Transverse colon (tissue), 4 donors: ENCODE measurements at regions not wholly inside any gene's neighbourhood (a gene's known extent, or its start where the extent isn't known, plus 50 kb on each side); places are given as distances from the start of the nearest gene placed in this dataset.

ENCODE experiments used
- DNase-seq: peaks from one replicate; pipeline ENCODE4 v3.0.0-alpha.2; 2019
- H3K27ac ChIP-seq, 4 donors: fragments of 200-600 bp; sonication (generic); 2 replicates each; pipeline ENCODE4 v1.5.1; 2016 to 2018; ENCODE audit warnings: inconsistent platforms in 4 of 4
- H3K27me3 ChIP-seq: fragments of 200-600 bp; sonication (generic); 2 replicates; pipeline ENCODE4 v1.5.1; 2017; ENCODE audit warnings: inconsistent platforms
- H3K36me3 ChIP-seq, 4 donors: fragments of 200-600 bp; sonication (generic); 2 replicates each; pipeline ENCODE4 v1.5.1; 2017 to 2019; ENCODE audit warnings: inconsistent platforms in 4 of 4
- H3K4me1 ChIP-seq, 4 donors: fragments of 200-600 bp; sonication (generic); 2 replicates each; pipeline ENCODE4 v1.5.1; 2017 to 2020; ENCODE audit warnings: inconsistent platforms in 4 of 4
- H3K4me3 ChIP-seq, 4 donors: fragments of 200-600 bp; sonication (generic); 1 replicate in 1 of 4; 2 replicates in 3 of 4; pipeline versions ENCODE4 v1.5.1 to v1.6.1; 2017 to 2019; ENCODE audit warnings: inconsistent platforms in 4 of 4
- H3K9me3 ChIP-seq, 2 donors: fragments of 200-600 bp; sonication (generic); 2 replicates each; pipeline ENCODE4 v1.5.1; 2017 to 2019; ENCODE audit warnings: inconsistent platforms in 2 of 2
- EP300 ChIP-seq: sonication (generic); formaldehyde crosslinking; IDR thresholded peaks from one replicate; pipeline ENCODE4 v1.6.1; 2017; ENCODE audit warnings: antibody characterized with exemption, low read depth
- POLR2A ChIP-seq: fragments of 450-650 bp; IDR thresholded peaks from one replicate; pipeline ENCODE4 v1.6.1; 2016; ENCODE audit warnings: antibody characterized with exemption, mild to moderate bottlenecking, moderate library complexity
- POLR2AphosphoS5 ChIP-seq, 3 donors: sonication (generic); formaldehyde crosslinking; IDR thresholded peaks; one replicate each; pipeline ENCODE4 v1.6.1; 2016; ENCODE audit warnings: antibody characterized with exemption in 3 of 3
- WGBS, 2 donors: methylation state at CpG; one replicate each; pipeline ENCODE4 v1.1.5; 2018; ENCODE audit warnings: low coverage in 1 of 2; 5-methylcytosine and 5-hydroxymethylcytosine counted together
- in situ Hi-C, 4 donors: fragments of 200-750 bp; cut with MboI; loops; one replicate each; pipeline versions ENCODE4 v1.15.0 to v1.15.1; 2017; ENCODE audit warnings: low sequenced_read_pairs in 3 of 4, low pct_ligation_motif_present in 1 of 4, low pct_unique_long_range_greater_than_20kb in 1 of 4
- intact Hi-C: fragments of 100-400 bp; cut with DNase I; formaldehyde crosslinking; loops from one replicate; pipeline ENCODE4 v1.15.1; 2023; ENCODE audit warnings: low total_unique reads
- TF ChIP-seq, protein P1 (sequence below), 5 experiments: fragments of 200-600 bp in 3 of 5; fragments of 450-650 bp in 2 of 5; sonication (generic) in 3 of 5; IDR thresholded peaks; 1 replicate in 2 of 5; 2 replicates in 3 of 5; pipeline ENCODE4 v1.5.1; 2016 to 2017; ENCODE audit warnings: antibody characterized with exemption in 5 of 5, inconsistent platforms in 3 of 5, mild to moderate bottlenecking in 2 of 5, moderate library complexity in 1 of 5

DNA sequence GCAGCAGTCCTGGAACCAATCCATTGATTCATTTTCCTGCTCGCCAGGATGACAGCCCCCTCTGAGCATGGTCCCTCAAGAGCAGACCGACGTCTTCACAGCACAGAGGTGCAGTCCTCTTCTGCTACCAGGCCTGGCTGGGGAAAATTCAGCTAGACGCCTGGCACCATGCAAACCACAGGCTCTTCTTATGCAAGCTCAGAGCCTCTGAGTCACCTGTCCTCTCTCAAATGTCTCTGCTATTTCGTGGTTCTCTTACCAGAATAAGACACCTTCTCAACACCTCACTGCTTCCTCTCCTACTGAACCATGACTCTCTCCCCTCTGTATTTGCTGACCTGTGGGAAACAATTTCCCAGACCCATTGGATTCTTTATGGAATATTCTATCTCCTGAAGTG, 79.8 kb upstream of the CYRIA start:
- intact Hi-C loops (loop anchor here (5.0 kb wide), 1 partner anchor 118 kb away; no protein-coding TSS in a partner anchor), in situ Hi-C loops (no loop called here)
- DNase-seq, result no peak
- no peak overlapping the region for H3K27ac ChIP-seq
- no peaks in the 10 kb centered on the region for H3K9me3 ChIP-seq
- H3K4me1 ChIP-seq, result no peaks in the 10 kb centered on the region
- H3K27me3 ChIP-seq, result no peaks in the 10 kb centered on the region
- no peak overlapping the region for H3K4me3 ChIP-seq
- TF ChIP-seq, protein P1, sequence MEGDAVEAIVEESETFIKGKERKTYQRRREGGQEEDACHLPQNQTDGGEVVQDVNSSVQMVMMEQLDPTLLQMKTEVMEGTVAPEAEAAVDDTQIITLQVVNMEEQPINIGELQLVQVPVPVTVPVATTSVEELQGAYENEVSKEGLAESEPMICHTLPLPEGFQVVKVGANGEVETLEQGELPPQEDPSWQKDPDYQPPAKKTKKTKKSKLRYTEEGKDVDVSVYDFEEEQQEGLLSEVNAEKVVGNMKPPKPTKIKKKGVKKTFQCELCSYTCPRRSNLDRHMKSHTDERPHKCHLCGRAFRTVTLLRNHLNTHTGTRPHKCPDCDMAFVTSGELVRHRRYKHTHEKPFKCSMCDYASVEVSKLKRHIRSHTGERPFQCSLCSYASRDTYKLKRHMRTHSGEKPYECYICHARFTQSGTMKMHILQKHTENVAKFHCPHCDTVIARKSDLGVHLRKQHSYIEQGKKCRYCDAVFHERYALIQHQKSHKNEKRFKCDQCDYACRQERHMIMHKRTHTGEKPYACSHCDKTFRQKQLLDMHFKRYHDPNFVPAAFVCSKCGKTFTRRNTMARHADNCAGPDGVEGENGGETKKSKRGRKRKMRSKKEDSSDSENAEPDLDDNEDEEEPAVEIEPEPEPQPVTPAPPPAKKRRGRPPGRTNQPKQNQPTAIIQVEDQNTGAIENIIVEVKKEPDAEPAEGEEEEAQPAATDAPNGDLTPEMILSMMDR (IDR thresholded peaks at IDR 0.05), result no peak
- no peak for TF ChIP-seq POLR2AphosphoS5 (IDR thresholded peaks at IDR 0.05)
- no peak for TF ChIP-seq EP300
- TF ChIP-seq POLR2A, result no peak
- H3K36me3 ChIP-seq, result no peaks in the 10 kb centered on the region
- 60 to 71% methylated on average over 1 to 5 of the region's 5 CpGs for WGBS, 2 donors

DNA sequence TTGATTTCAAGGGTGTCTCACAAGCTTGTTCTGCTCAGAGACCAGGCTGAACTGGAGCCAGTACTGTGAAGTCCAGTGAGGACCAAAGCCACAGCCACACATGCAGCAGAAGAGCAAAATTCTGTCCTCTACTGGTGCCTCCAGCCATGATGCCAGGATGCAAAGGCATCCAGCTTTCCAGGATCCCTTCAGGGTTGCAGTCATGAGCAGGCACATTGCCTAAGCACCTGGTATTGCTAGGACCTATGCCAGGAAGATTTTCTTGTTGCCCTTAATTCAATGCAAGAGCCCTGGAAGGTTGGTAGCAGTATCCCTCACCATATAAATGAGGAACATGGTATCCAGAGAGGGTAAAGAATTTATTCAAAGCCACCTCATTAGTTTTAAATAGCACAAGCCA, 78.9 kb upstream of the CYRIA start:
- no peaks in the 10 kb centered on the region for H3K4me1 ChIP-seq
- DNase-seq, result no peak
- H3K4me3 ChIP-seq, result no peak overlapping the region
- no peaks in the 10 kb centered on the region for H3K9me3 ChIP-seq
- H3K27me3 ChIP-seq, result no peaks in the 10 kb centered on the region
- TF ChIP-seq, protein P1 (IDR thresholded peaks at IDR 0.05), result no peak
- TF ChIP-seq POLR2AphosphoS5 (IDR thresholded peaks at IDR 0.05), result no peak
- no peak for TF ChIP-seq POLR2A
- no peak for TF ChIP-seq EP300
- no peaks in the 10 kb centered on the region for H3K36me3 ChIP-seq
- in situ Hi-C loops (no loop called here), intact Hi-C loops (no loop called here)
- no peak overlapping the region for H3K27ac ChIP-seq

DNA sequence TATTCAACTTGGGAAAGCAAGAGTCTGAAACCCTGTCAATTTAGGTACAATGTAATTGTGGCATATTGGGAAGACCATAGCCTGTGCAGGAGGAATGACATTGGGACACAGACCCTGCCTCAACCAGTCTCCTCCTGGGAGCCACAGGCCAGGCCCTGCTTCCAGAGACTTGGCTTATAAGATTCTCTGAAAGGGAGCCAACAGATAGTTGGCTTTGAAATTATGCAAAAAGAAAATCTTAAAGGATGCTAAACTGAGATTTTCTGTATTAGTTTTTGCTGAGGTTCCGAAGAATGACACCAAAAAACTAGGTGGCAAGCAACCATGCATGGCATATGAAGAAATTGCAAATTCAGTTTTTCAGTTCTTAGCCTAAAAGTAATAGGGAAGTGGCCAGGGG, 76.4 kb upstream of the CYRIA start:
- TF ChIP-seq EP300 (no peak), POLR2A (no peak), POLR2AphosphoS5 (IDR thresholded peaks at IDR 0.05) (no peak)
- TF ChIP-seq, protein P1 (IDR thresholded peaks at IDR 0.05), result no peak
- 75 to 100% methylated on average over 1 of the region's 1 CpG for WGBS, 2 donors
- intact Hi-C loops (no loop called here), in situ Hi-C loops (no loop called here)
- Histone ChIP-seq H3K4me1 (no peaks in the 10 kb centered on the region), H3K4me3 (no peak overlapping the region), H3K36me3 (no peaks in the 10 kb centered on the region), H3K27me3 (no peaks in the 10 kb centered on the region), H3K27ac (no peak overlapping the region), H3K9me3 (no peaks in the 10 kb centered on the region)
- no peak for DNase-seq

DNA sequence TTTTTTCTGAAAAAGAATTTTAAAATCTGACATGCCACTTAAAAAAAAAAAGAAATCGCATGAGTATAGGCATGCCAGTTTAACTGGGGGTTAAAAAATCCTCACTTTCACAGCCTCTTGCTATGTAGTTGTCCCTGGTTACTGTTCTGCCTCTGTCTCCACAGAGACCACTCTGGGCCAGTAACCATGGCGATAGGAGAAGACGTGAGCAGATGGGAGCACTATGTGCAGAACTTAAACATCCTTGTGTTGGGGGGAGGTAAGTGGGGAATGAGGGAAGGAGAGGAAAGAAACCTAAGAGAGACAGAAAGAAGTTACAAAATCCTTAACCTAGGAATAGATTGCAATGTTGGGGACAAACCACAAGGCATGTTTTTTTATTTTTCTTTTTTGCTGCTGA, 75.9 kb upstream of the CYRIA start:
- Histone ChIP-seq H3K4me1 (no peaks in the 10 kb centered on the region), H3K4me3 (no peak overlapping the region), H3K27ac (no peak overlapping the region), H3K9me3 (no peaks in the 10 kb centered on the region), H3K27me3 (no peaks in the 10 kb centered on the region), H3K36me3 (no peaks in the 10 kb centered on the region)
- DNase-seq, result no peak
- WGBS, 2 donors, result 67 to 79% methylated on average over 3 of the region's 3 CpGs
- in situ Hi-C loops (no loop called here), intact Hi-C loops (no loop called here)
- no peak for TF ChIP-seq POLR2AphosphoS5 (IDR thresholded peaks at IDR 0.05)
- TF ChIP-seq EP300, result no peak
- TF ChIP-seq, protein P1 (IDR thresholded peaks at IDR 0.05), result no peak
- no peak for TF ChIP-seq POLR2A
